H9 (cell line): ENCODE measurements at regions not wholly inside any gene's neighbourhood (a gene's known extent, or its start where the extent isn't known, plus 50 kb on each side); places are given as distances from the start of the nearest gene placed in this dataset.

ENCODE experiments used
- DNase-seq: peaks from one replicate; pipeline ENCODE4 v3.0.0-alpha.2; 2017
- H2AFZ ChIP-seq: one replicate; pipeline ENCODE4 v1.6.1; 2013; ENCODE audit warnings: mild to moderate bottlenecking, low read length, control low read depth, moderate library complexity
- H2AK5ac ChIP-seq: 2 replicates; pipeline ENCODE4 v1.6.1; 2013; ENCODE audit warnings: low read length, control low read depth, mixed read lengths; ENCODE audit not compliant: insufficient read length
- H2BK120ac ChIP-seq: one replicate; pipeline ENCODE4 v1.6.1; 2013; ENCODE audit warnings: low read depth, mild to moderate bottlenecking, low read length, control low read depth, inconsistent platforms; ENCODE audit not compliant: poor library complexity, severe bottlenecking
- H2BK12ac ChIP-seq: 2 replicates; pipeline ENCODE4 v1.6.1; 2013; ENCODE audit warnings: low read length, control low read depth, mixed read lengths, low read depth; ENCODE audit not compliant: insufficient read length
- H2BK15ac ChIP-seq: 2 replicates; pipeline ENCODE4 v1.6.1; 2013; ENCODE audit warnings: low read depth, low read length, control low read depth
- H2BK20ac ChIP-seq: one replicate; pipeline ENCODE4 v1.6.1; 2013; ENCODE audit warnings: low read depth, mild to moderate bottlenecking, low read length, control low read depth, inconsistent platforms; ENCODE audit not compliant: poor library complexity, severe bottlenecking
- H2BK5ac ChIP-seq: 2 replicates; pipeline ENCODE4 v1.6.1; 2013; ENCODE audit warnings: low read length, control low read depth, mixed read lengths; ENCODE audit not compliant: insufficient read length
- H3K14ac ChIP-seq: 2 replicates; pipeline ENCODE4 v1.6.1; 2013; ENCODE audit warnings: low read length, control low read depth; ENCODE audit not compliant: insufficient read depth
- H3K18ac ChIP-seq: 2 replicates; pipeline ENCODE4 v1.6.1; 2013; ENCODE audit warnings: low read depth, mild to moderate bottlenecking, mixed read lengths, low read length, control low read depth; ENCODE audit not compliant: insufficient read length
- H3K23ac ChIP-seq: 2 replicates; pipeline ENCODE4 v1.6.1; 2013; ENCODE audit warnings: low read length, control low read depth, mixed read lengths, low read depth; ENCODE audit not compliant: insufficient read length
- H3K23me2 ChIP-seq: 2 replicates; pipeline ENCODE4 v1.6.1; 2013; ENCODE audit warnings: low read depth, mild to moderate bottlenecking, mixed read lengths, low read length, control low read depth; ENCODE audit not compliant: insufficient read length, poor library complexity, severe bottlenecking
- H3K27ac ChIP-seq: 2 replicates; pipeline ENCODE4 v1.5.1; 2013; ENCODE audit warnings: low read length, control low read depth, mixed read lengths, low read depth; ENCODE audit not compliant: insufficient read length
- H3K27me3 ChIP-seq: 2 replicates; pipeline ENCODE4 v1.6.1; 2013; ENCODE audit warnings: low read length, control low read depth, inconsistent platforms; ENCODE audit not compliant: insufficient read depth
- H3K4ac ChIP-seq: 2 replicates; pipeline ENCODE4 v1.6.1; 2013; ENCODE audit warnings: low read depth, mild to moderate bottlenecking, control low read depth, inconsistent platforms, low read length, moderate library complexity
- H3K4me1 ChIP-seq: 2 replicates; pipeline ENCODE4 v1.6.1; 2013; ENCODE audit warnings: low read length, control low read depth, inconsistent platforms; ENCODE audit not compliant: insufficient read depth
- H3K4me2 ChIP-seq: 2 replicates; pipeline ENCODE4 v1.6.1; 2013; ENCODE audit warnings: low read length, control low read depth, mixed read lengths; ENCODE audit not compliant: insufficient read length, insufficient read depth
- H3K56ac ChIP-seq: 2 replicates; pipeline ENCODE4 v1.6.1; 2013; ENCODE audit warnings: low read depth, mild to moderate bottlenecking, mixed read lengths, low read length, control low read depth; ENCODE audit not compliant: insufficient read length
- H3K79me1 ChIP-seq: 2 replicates; pipeline ENCODE4 v1.6.1; 2013; ENCODE audit warnings: low read depth, mild to moderate bottlenecking, moderate library complexity, low read length, control low read depth, inconsistent platforms; ENCODE audit not compliant: insufficient read depth, poor library complexity, severe bottlenecking
- H3K79me2 ChIP-seq: 2 replicates; pipeline ENCODE4 v1.6.1; 2013; ENCODE audit warnings: low read length, control low read depth, inconsistent platforms; ENCODE audit not compliant: insufficient read depth
- H3K9ac ChIP-seq: 2 replicates; pipeline ENCODE4 v1.6.1; 2013; ENCODE audit warnings: low read length, control low read depth, mixed read lengths; ENCODE audit not compliant: insufficient read length; ENCODE audit errors: extremely low read depth
- H3K9me3 ChIP-seq: one replicate; pipeline ENCODE4 v1.6.1; 2013; ENCODE audit warnings: low read depth, low read length, inconsistent platforms; ENCODE audit not compliant: control insufficient read depth
- H3T11ph ChIP-seq: one replicate; pipeline ENCODE4 v1.6.1; 2013; ENCODE audit warnings: mild to moderate bottlenecking, low read length, control low read depth, inconsistent platforms
- H4K20me1 ChIP-seq: one replicate; pipeline ENCODE4 v1.6.1; 2013; ENCODE audit not compliant: control insufficient read depth, insufficient read length, insufficient read depth
- H4K5ac ChIP-seq: 2 replicates; pipeline ENCODE4 v1.6.1; 2013; ENCODE audit warnings: low read depth, mild to moderate bottlenecking, mixed read lengths, low read length, control low read depth; ENCODE audit not compliant: insufficient read length
- H4K8ac ChIP-seq: replicated peaks from 2 replicates; pipeline ENCODE4 v1.6.1; 2013; ENCODE audit warnings: low read length, control low read depth, mixed read lengths, low read depth; ENCODE audit not compliant: insufficient read length
- H4K91ac ChIP-seq: 2 replicates; pipeline ENCODE4 v1.6.1; 2013; ENCODE audit warnings: low read depth, mild to moderate bottlenecking, moderate library complexity, mixed read lengths, low read length, control low read depth; ENCODE audit not compliant: insufficient read length
- H3K27ac Mint-ChIP-seq, 3 experiments: 2 replicates in 2 of 3; 3 replicates in 1 of 3; pipeline ENCODE4 v1.8.0; 2020 to 2021; ENCODE audit warnings: mixed read lengths in 3 of 3, mild to moderate bottlenecking in 1 of 3, moderate library complexity in 1 of 3
- H3K27me3 Mint-ChIP-seq: 2 replicates; pipeline ENCODE4 v1.8.0; 2021; ENCODE audit warnings: low read depth, mild to moderate bottlenecking, moderate library complexity, mixed read lengths
- H3K36me3 Mint-ChIP-seq, 3 experiments: 2 replicates in 2 of 3; 3 replicates in 1 of 3; pipeline ENCODE4 v1.8.0; 2020 to 2021; ENCODE audit warnings: low read depth in 3 of 3, mixed read lengths in 3 of 3; ENCODE audit not compliant: insufficient read depth in 1 of 3
- H3K4me1 Mint-ChIP-seq, 2 experiments: 2 replicates each; pipeline ENCODE4 v1.8.0; 2020; ENCODE audit warnings: mixed read lengths in 2 of 2
- H3K4me3 Mint-ChIP-seq, 2 experiments: 2 replicates in 1 of 2; 3 replicates in 1 of 2; pipeline ENCODE4 v1.8.0; 2020 to 2021; ENCODE audit warnings: mild to moderate bottlenecking in 2 of 2, mixed read lengths in 2 of 2, moderate library complexity in 1 of 2
- H3K9me3 Mint-ChIP-seq, 2 experiments: 2 replicates in 1 of 2; 3 replicates in 1 of 2; pipeline ENCODE4 v1.8.0; 2020; ENCODE audit warnings: mild to moderate bottlenecking in 2 of 2, mixed read lengths in 2 of 2, moderate library complexity in 1 of 2
- WGBS: extraction: QIAGEN DNeasy Blood & Tissue Kit; methylation state at CpG from one replicate; pipeline ENCODE4 v1.1.7; 2013; ENCODE audit warnings: missing lambda C conversion rate, low lambda C conversion rate, mixed read lengths; ENCODE audit not compliant: insufficient read length; ENCODE audit errors: extremely low coverage; 5-methylcytosine and 5-hydroxymethylcytosine counted together
- TF ChIP-seq, protein P1 (sequence below): fragments of 200-600 bp; sonication (generic); conservative IDR thresholded peaks from 3 replicates; pipeline ENCODE4 v1.8.0; 2021; ENCODE audit warnings: antibody characterized with exemption, mild to moderate bottlenecking

DNA sequence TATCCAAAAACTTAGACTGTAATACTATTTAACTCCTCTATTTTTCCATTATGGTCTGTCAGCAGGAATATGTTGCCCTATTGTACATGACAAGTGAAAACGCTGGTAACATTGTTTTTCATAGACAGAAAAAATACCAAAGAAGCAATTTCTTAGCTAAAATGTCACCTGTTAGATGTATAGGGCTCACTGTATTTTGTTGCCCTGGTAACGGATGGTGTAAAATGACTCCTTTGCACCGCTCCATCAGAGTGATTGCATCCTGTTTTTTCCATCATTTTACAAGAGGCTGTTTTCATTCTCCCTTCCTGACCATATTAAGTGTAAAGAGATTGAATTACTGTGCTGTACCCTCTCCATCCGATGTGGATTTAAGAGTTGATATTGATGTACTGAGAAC is 460.1 kb upstream of the TLE4 start:
- Histone ChIP-seq H3K27ac (no peak overlapping the region), H2BK120ac (no peak overlapping the region), H2BK5ac (no peak overlapping the region), H2AK5ac (no peak overlapping the region), H3K23me2 (no peaks in the 10 kb centered on the region), H3K79me2 (no peaks in the 10 kb centered on the region), H2BK15ac (no peak overlapping the region), H4K8ac (no peak overlapping the region), H2BK20ac (no peak overlapping the region), H3K9me3 (peaks cover 6% of the 10 kb centered on the region), H3K14ac (no peak overlapping the region), H3K4me2 (no peak overlapping the region), H3K23ac (no peak overlapping the region), H3K9ac (no peak overlapping the region), H3K4ac (no peak overlapping the region), H4K5ac (no peak overlapping the region), H3K79me1 (no peaks in the 10 kb centered on the region), H3K18ac (no peak overlapping the region), H4K91ac (no peak overlapping the region), H3K56ac (no peak overlapping the region), H2AFZ (no peak overlapping the region), H3K4me1 (no peaks in the 10 kb centered on the region), H3K27me3 (no peaks in the 10 kb centered on the region), H2BK12ac (no peak overlapping the region), H4K20me1 (no peaks in the 10 kb centered on the region), H3T11ph (no peak overlapping the region)
- TF ChIP-seq, protein P1, sequence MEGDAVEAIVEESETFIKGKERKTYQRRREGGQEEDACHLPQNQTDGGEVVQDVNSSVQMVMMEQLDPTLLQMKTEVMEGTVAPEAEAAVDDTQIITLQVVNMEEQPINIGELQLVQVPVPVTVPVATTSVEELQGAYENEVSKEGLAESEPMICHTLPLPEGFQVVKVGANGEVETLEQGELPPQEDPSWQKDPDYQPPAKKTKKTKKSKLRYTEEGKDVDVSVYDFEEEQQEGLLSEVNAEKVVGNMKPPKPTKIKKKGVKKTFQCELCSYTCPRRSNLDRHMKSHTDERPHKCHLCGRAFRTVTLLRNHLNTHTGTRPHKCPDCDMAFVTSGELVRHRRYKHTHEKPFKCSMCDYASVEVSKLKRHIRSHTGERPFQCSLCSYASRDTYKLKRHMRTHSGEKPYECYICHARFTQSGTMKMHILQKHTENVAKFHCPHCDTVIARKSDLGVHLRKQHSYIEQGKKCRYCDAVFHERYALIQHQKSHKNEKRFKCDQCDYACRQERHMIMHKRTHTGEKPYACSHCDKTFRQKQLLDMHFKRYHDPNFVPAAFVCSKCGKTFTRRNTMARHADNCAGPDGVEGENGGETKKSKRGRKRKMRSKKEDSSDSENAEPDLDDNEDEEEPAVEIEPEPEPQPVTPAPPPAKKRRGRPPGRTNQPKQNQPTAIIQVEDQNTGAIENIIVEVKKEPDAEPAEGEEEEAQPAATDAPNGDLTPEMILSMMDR: no peak
- H3K4me3 Mint-ChIP-seq: no peak overlapping the region
- H3K4me1 Mint-ChIP-seq: no peaks in the 10 kb centered on the region
- peaks cover 10 to 23% (median 17%) of the 10 kb centered on the region in 3 experiments for H3K36me3 Mint-ChIP-seq
- DNase-seq: no peak
- whole genome bisulfite sequencing: no CpG with 5 or more reads among the region's 4 CpGs
- no peaks in the 10 kb centered on the region for H3K27me3 Mint-ChIP-seq
- no peak overlapping the region for H3K27ac Mint-ChIP-seq
- peaks cover 23 to 28% of the 10 kb centered on the region in 2 experiments for H3K9me3 Mint-ChIP-seq
